Bronchial epithelial cell (primary cell): ENCODE measurements at regions not wholly inside any gene's neighbourhood (a gene's known extent, or its start where the extent isn't known, plus 50 kb on each side); places are given as distances from the start of the nearest gene placed in this dataset.

Source experiments
- DNase-seq: peaks from one replicate; pipeline ENCODE4 v3.0.0-alpha.2; 2010; ENCODE audit warnings: low read depth
- FAIRE-seq: peaks from 2 replicates; lab custom pipeline; 2011; peaks lifted over from hg19 to GRCh38; lab: Jason Lieb, UNC
- H3K27me3 ChIP-seq: 2 replicates; pipeline ENCODE4 v1.5.1; 2011; ENCODE audit warnings: low read length; ENCODE audit not compliant: control insufficient read depth, insufficient read depth
- H3K36me3 ChIP-seq: 2 replicates; pipeline ENCODE4 v1.5.1; 2011; ENCODE audit warnings: low read length; ENCODE audit not compliant: control insufficient read depth, insufficient read depth
- H3K4me3 ChIP-seq: 2 replicates; pipeline ENCODE4 v1.5.1; 2011; ENCODE audit warnings: mild to moderate bottlenecking, low read depth, low read length, control low read depth
- TF ChIP-seq, protein P1 (sequence below): IDR thresholded peaks from 2 replicates; pipeline ENCODE4 v1.5.1; 2011; ENCODE audit warnings: mild to moderate bottlenecking, moderate library complexity, low read length, control low read depth, inconsistent platforms; ENCODE audit not compliant: insufficient read depth, severe bottlenecking

DNA sequence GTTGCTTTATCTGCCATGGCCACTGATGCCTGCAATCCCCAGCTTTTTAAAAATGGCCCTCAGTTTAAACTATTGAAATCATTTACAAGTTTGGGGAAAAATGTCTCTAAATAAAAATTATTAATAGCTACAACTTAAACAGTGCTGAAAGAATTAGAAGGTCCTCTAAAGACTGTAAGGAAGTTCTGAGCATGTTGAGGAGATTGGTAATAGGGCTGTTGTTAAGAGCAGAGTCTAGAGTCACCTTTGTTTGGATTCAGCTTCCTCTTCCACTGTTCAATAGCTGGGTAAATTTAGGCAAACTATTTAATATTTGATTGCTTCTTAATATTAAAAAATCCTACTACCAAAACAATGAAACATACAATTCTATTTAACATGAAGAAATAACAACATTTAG is 1127.1 kb upstream of the DDX18 start:
- H3K4me3 ChIP-seq, result no peak overlapping the region
- no peak for FAIRE-seq
- DNase-seq, result no peak
- no peaks in the 10 kb centered on the region for H3K27me3 ChIP-seq
- TF ChIP-seq, protein P1, sequence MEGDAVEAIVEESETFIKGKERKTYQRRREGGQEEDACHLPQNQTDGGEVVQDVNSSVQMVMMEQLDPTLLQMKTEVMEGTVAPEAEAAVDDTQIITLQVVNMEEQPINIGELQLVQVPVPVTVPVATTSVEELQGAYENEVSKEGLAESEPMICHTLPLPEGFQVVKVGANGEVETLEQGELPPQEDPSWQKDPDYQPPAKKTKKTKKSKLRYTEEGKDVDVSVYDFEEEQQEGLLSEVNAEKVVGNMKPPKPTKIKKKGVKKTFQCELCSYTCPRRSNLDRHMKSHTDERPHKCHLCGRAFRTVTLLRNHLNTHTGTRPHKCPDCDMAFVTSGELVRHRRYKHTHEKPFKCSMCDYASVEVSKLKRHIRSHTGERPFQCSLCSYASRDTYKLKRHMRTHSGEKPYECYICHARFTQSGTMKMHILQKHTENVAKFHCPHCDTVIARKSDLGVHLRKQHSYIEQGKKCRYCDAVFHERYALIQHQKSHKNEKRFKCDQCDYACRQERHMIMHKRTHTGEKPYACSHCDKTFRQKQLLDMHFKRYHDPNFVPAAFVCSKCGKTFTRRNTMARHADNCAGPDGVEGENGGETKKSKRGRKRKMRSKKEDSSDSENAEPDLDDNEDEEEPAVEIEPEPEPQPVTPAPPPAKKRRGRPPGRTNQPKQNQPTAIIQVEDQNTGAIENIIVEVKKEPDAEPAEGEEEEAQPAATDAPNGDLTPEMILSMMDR, result no peak
- no peaks in the 10 kb centered on the region for H3K36me3 ChIP-seq

DNA sequence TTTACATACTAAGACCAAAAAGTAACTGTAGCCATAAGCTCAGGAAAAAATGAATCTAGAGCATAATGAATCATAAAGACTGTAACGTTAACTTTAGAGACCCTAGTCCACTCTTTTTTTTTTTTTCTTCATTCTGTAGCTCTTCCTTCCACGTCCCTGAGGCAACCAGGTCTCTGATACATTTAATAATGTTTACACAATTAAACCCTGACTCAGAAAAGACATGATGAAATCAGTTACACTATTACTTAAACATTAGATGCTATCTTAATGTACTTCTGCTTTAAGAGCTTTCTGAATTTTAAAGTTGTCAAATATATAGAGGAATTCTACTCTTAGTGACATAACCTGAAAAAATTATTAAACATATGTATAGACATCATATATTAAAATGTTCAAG is 1121.5 kb upstream of the DDX18 start:
- DNase-seq (no peak), FAIRE-seq (no peak)

DNA sequence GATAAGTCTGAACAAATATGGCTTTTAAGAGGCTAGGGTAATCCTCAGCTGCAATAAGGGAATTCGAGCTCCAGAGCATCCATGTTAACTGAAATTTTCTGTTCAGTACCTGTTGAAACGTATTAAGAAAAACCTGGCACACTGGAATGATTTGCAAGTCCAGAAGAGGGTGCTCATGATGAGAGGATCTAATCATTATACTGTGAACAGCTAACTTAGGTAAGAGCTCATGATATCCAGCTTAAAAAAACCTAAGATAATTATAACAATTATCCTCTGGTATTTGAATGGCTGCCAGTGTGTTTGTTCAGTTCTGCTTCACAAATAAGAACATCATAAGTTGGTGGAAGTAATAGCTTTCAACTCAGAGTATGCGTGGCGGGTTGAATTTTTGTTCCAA is 1118.3 kb upstream of the DDX18 start:
- FAIRE-seq (no peak), DNase-seq (peak; percentile 11)
- H3K4me3 ChIP-seq, result no peak overlapping the region
- TF ChIP-seq, protein P1, result no peak
- no peaks in the 10 kb centered on the region for H3K36me3 ChIP-seq
- no peaks in the 10 kb centered on the region for H3K27me3 ChIP-seq

More for the DNA sequence above, 1121.5 kb upstream of the DDX18 start:
- TF ChIP-seq, protein P1, result no peak
- no peaks in the 10 kb centered on the region for H3K36me3 ChIP-seq
- H3K4me3 ChIP-seq, result no peak overlapping the region
- no peaks in the 10 kb centered on the region for H3K27me3 ChIP-seq

DNA sequence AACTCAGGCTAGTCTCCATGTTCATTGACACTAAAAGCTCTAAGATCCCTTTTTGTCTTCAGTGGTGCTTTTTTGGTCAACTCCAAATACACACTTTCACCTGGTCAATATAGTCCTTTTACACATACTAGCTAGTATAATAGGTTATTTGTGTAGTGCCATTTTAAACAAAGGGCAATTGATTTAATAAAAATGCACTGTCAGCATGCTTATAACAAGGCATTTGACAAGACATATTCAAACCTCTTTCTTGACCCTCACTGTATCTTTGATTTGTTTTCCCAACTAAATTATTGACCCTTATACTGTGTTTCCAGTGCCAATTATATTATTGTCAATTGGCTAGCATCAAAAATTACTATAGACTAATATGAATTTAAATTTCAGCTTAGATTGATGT is 1117.6 kb upstream of the DDX18 start:
- FAIRE-seq, result no peak
- H3K27me3 ChIP-seq, result no peaks in the 10 kb centered on the region
- no peak overlapping the region for H3K4me3 ChIP-seq
- DNase-seq, result no peak
- H3K36me3 ChIP-seq, result no peaks in the 10 kb centered on the region
- TF ChIP-seq, protein P1, result no peak

DNA sequence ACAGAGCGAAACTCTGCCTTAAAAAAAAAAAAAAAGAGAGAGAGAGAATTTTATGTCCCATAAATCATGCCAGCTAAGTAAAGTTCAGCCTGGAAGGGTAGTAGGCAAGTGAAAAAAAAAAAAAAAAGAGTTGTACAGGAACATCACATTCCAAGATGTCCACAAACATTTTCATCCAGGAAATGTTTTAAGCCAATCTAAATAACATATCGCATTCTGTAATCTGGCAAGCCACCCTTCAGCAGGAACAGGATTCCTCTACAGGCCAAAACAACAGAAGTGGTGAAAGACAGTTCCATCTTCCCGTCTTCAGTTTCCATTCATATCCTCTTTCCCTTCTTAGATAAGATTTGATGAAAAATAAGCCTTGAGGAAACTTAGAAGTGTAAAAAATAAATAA is 1108.1 kb upstream of the DDX18 start:
- Histone ChIP-seq H3K27me3 (no peaks in the 10 kb centered on the region), H3K36me3 (no peaks in the 10 kb centered on the region), H3K4me3 (no peak overlapping the region)
- FAIRE-seq (no peak), DNase-seq (no peak)
- TF ChIP-seq, protein P1, result no peak

DNA sequence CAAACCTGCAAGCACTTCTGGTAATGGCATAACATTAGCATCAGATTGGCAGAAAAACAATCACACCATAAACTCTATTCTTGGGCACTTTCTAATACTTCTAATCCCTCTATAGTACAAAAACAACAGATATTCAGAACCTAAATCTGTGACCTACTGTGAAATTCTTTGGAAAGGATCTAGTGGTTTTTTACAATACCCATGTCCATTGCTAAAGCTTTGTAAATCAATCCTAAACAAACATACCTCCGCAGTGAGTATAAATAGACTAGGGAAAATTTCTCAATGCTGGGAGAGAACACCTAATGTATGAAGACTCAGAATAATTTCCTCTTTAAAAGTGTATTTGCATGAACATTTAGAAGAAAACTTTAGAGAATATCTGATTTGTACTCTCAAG is 1098.5 kb upstream of the DDX18 start:
- no peaks in the 10 kb centered on the region for H3K27me3 ChIP-seq
- DNase-seq, result no peak
- H3K4me3 ChIP-seq, result no peak overlapping the region
- FAIRE-seq, result no peak
- no peaks in the 10 kb centered on the region for H3K36me3 ChIP-seq
- TF ChIP-seq, protein P1, result no peak
